ENCODE measurements at regions not wholly inside any gene's neighbourhood (a gene's known extent, or its start where the extent isn't known, plus 50 kb on each side); places are given as distances from the start of the nearest gene placed in this dataset.

GRCh38 chr5:74332006-74332405, 308.5 kb downstream of the ENC1 start:
- Histone ChIP-seq H3K4me1 (ENCODE audit: control insufficient read depth, insufficient read depth, low read length) (no peaks in the 10 kb centered on the region; the same call in 1 of the 2 replicates), H3K27ac (ENCODE audit: control insufficient read depth, insufficient read depth) (no peak overlapping the region), H3K36me3 (ENCODE audit: control insufficient read depth in 2 of 2, insufficient read depth in 2 of 2, low read length in 1 of 2) (no peaks in the 10 kb centered on the region), H4K20me1 (ENCODE audit: control insufficient read depth, insufficient read depth) (no peaks in the 10 kb centered on the region), H3K9ac (ENCODE audit: control insufficient read depth, insufficient read depth, low read length) (no peak overlapping the region), H2AFZ (ENCODE audit: control insufficient read depth, low read depth, low read length) (no peak overlapping the region), H3K4me3 (no peak overlapping the region), H3K79me2 (ENCODE audit: control insufficient read depth, insufficient read depth, low read length) (no peaks in the 10 kb centered on the region), H3K27me3 (replicated peaks in 1 of 2; ENCODE audit: control insufficient read depth in 2 of 2, insufficient read depth in 2 of 2, low read length in 1 of 2) (no peaks in the 10 kb centered on the region), H3K4me2 (ENCODE audit: control insufficient read depth, insufficient read depth) (no peak overlapping the region), H3K9me3 (replicated peaks; ENCODE audit: control insufficient read depth, insufficient read depth, low read length) (no peaks in the 10 kb centered on the region; the same call in 2 of the 3 replicates)
- DNase-seq (ENCODE audit: low read depth, low spot score) (no peak), ATAC-seq (no peak), FAIRE-seq (no peak)
- CTCF ChIA-PET: no interaction called here
- POLR2A ChIA-PET: no interaction called here
- RAD21 ChIA-PET (ENCODE audit: unreplicated experiment): no interaction called here
- 37% methylated on average over 7 of the region's 7 CpGs for WGBS (ENCODE audit: insufficient coverage, insufficient replicate concordance, low lambda C conversion rate, missing lambda C conversion rate)
- no TSS peak for BruUV-seq (replicated peaks)
- intact Hi-C loops (cut with micrococcal nuclease; ENCODE audit: unreplicated experiment) (no loop called here), in situ Hi-C loops (cut with MboI) (no loop called here)
- TF ChIP-seq JUND (IDR thresholded peaks at IDR 0.05; ENCODE audit: low read depth, low read length): no peak
- SMC1A ChIA-PET (ENCODE audit: uncharacterized antibody, unreplicated experiment): no interaction called here

DNA sequence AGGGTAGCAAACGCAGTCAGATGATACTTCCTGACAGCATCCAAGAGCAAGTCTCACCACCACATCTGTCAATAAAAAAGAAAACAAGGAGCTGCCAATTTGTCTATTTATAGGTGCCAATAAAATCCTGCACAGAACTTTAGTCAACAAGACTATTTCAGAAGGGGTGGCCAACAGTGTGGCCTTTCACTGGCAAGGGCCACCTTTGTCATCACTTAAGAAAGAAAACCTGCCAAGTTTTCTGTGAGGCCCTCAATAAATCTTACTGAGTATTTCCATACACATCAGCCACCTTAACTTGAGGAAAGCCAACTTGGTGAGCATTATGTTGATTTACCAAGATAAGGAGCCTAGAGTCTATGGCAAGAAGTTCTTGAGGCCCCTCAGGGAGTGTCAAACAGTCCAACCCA, 312.3 kb downstream of the ENC1 start:
- WGBS (ENCODE audit: insufficient coverage, insufficient replicate concordance, low lambda C conversion rate, missing lambda C conversion rate): 44% methylated on average over 1 of the region's 1 CpG

More for the DNA sequence above, 312.3 kb downstream of the ENC1 start:
- Histone ChIP-seq H4K20me1 (ENCODE audit: control insufficient read depth, insufficient read depth) (no peaks in the 10 kb centered on the region), H3K9ac (ENCODE audit: control insufficient read depth, insufficient read depth, low read length) (no peak overlapping the region), H3K4me1 (ENCODE audit: control insufficient read depth, insufficient read depth, low read length) (peaks cover 13% of the 10 kb centered on the region), H3K27me3 (replicated peaks in 1 of 2; ENCODE audit: control insufficient read depth in 2 of 2, insufficient read depth in 2 of 2, low read length in 1 of 2) (no peaks in the 10 kb centered on the region), H2AFZ (ENCODE audit: control insufficient read depth, low read depth, low read length) (no peak overlapping the region), H3K4me2 (ENCODE audit: control insufficient read depth, insufficient read depth) (no peak overlapping the region), H3K4me3 (no peak overlapping the region), H3K36me3 (ENCODE audit: control insufficient read depth in 2 of 2, insufficient read depth in 2 of 2, low read length in 1 of 2) (no peaks in the 10 kb centered on the region), H3K79me2 (ENCODE audit: control insufficient read depth, insufficient read depth, low read length) (no peaks in the 10 kb centered on the region), H3K9me3 (replicated peaks; ENCODE audit: control insufficient read depth, insufficient read depth, low read length) (no peaks in the 10 kb centered on the region; the same call in 2 of the 3 replicates), H3K27ac (ENCODE audit: control insufficient read depth, insufficient read depth) (no peak overlapping the region)
- ATAC-seq (no peak), FAIRE-seq (no peak), DNase-seq (ENCODE audit: low read depth, low spot score) (no peak)
- no TSS peak for BruUV-seq (replicated peaks)
- TF ChIP-seq NFYA (IDR thresholded peaks at IDR 0.05; ENCODE audit: borderline replicate concordance, low read depth, low read length) (no peak), SMAD5 (IDR thresholded peaks at IDR 0.05; ENCODE audit: low read depth) (no peak), CBX3 (IDR thresholded peaks at IDR 0.05; ENCODE audit: borderline replicate concordance, low read depth) (no peak)
- TF ChIP-seq, protein P1, sequence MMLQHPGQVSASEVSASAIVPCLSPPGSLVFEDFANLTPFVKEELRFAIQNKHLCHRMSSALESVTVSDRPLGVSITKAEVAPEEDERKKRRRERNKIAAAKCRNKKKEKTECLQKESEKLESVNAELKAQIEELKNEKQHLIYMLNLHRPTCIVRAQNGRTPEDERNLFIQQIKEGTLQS (IDR thresholded peaks at IDR 0.05; ENCODE audit: borderline replicate concordance, extremely low read depth, low read depth, low read length): no peak
- TF ChIP-seq, protein P2, sequence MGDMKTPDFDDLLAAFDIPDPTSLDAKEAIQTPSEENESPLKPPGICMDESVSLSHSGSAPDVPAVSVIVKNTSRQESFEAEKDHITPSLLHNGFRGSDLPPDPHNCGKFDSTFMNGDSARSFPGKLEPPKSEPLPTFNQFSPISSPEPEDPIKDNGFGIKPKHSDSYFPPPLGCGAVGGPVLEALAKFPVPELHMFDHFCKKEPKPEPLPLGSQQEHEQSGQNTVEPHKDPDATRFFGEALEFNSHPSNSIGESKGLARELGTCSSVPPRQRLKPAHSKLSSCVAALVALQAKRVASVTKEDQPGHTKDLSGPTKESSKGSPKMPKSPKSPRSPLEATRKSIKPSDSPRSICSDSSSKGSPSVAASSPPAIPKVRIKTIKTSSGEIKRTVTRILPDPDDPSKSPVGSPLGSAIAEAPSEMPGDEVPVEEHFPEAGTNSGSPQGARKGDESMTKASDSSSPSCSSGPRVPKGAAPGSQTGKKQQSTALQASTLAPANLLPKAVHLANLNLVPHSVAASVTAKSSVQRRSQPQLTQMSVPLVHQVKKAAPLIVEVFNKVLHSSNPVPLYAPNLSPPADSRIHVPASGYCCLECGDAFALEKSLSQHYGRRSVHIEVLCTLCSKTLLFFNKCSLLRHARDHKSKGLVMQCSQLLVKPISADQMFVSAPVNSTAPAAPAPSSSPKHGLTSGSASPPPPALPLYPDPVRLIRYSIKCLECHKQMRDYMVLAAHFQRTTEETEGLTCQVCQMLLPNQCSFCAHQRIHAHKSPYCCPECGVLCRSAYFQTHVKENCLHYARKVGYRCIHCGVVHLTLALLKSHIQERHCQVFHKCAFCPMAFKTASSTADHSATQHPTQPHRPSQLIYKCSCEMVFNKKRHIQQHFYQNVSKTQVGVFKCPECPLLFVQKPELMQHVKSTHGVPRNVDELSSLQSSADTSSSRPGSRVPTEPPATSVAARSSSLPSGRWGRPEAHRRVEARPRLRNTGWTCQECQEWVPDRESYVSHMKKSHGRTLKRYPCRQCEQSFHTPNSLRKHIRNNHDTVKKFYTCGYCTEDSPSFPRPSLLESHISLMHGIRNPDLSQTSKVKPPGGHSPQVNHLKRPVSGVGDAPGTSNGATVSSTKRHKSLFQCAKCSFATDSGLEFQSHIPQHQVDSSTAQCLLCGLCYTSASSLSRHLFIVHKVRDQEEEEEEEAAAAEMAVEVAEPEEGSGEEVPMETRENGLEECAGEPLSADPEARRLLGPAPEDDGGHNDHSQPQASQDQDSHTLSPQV (IDR thresholded peaks at IDR 0.05): no peak
- ChIA-PET CTCF (no interaction called here), POLR2A (no interaction called here), SMC1A (ENCODE audit: uncharacterized antibody, unreplicated experiment) (interaction anchor here (1.7 kb wide), 1 partner anchor 10 kb away, joined by 6 read pairs; no protein-coding TSS in a partner anchor), RAD21 (ENCODE audit: unreplicated experiment) (no interaction called here)
- intact Hi-C loops (cut with micrococcal nuclease; ENCODE audit: unreplicated experiment) (loop anchor here (5.0 to 10.0 kb wide), 2 partner anchors 167 to 249 kb away; no protein-coding TSS in a partner anchor), in situ Hi-C loops (cut with MboI) (no loop called here)
